NCI-H2196 (cell line): ENCODE measurements at regions not wholly inside any gene's neighbourhood (a gene's known extent, or its start where the extent isn't known, plus 50 kb on each side); places are given as distances from the start of the nearest gene placed in this dataset.
A peak's percentile ranks its signal among the peaks of the same experiment; 100 is the strongest.
"Not testable (repeated sequence)": the region's sequence is repeated elsewhere in the genome, so short reads cannot be mapped to it uniquely, and the experiment has no call there.

Source experiments
- DNase-seq: peaks from one replicate; lab custom pipeline; 2025; ENCODE audit not compliant: unreplicated experiment; lab: John Stamatoyannopoulos, UW

- DNase-seq, result no peak
These were observed 253.9 kb downstream of the OSR1 start for GRCh38 chr2:19104503-19104902.

GRCh38 chr2:19102696-19103423 lies 255.6 kb downstream of the OSR1 start:
- DNase-seq, result no peak

- DNase-seq, result no peak
These were observed 256.5 kb downstream of the OSR1 start for GRCh38 chr2:19101968-19102367.

GRCh38 chr2:19100570-19100969 lies 257.9 kb downstream of the OSR1 start:
- no peak for DNase-seq

GRCh38 chr2:19099181-19099580 lies 259.2 kb downstream of the OSR1 start:
- DNase-seq, result no peak

GRCh38 chr2:19098467-19099160 lies 259.8 kb downstream of the OSR1 start:
- no peak for DNase-seq

- DNase-seq, result not testable (repeated sequence)
These were observed 268.9 kb downstream of the OSR1 start for GRCh38 chr2:19089476-19089875.

- DNase-seq, result no peak
These were observed 272.2 kb downstream of the OSR1 start for GRCh38 chr2:19086231-19086651.

GRCh38 chr2:19078709-19079108 lies 279.7 kb downstream of the OSR1 start:
- DNase-seq, result no peak

- peak; percentile 78 for DNase-seq
These were observed 284.9 kb downstream of the OSR1 start for GRCh38 chr2:19073522-19073921.

- DNase-seq, result no peak
These were observed 286.3 kb downstream of the OSR1 start for GRCh38 chr2:19072161-19072560.

- DNase-seq, result no peak
These were observed 287.5 kb downstream of the OSR1 start for GRCh38 chr2:19070886-19071285.

GRCh38 chr2:19068206-19068605 lies 290.2 kb downstream of the OSR1 start:
- no peak for DNase-seq

GRCh38 chr2:19062370-19062769 lies 296.1 kb downstream of the OSR1 start:
- DNase-seq, result no peak

GRCh38 chr2:19059076-19059475 lies 299.3 kb downstream of the OSR1 start:
- DNase-seq, result no peak

- no peak for DNase-seq
These were observed 307.1 kb downstream of the OSR1 start for GRCh38 chr2:19051203-19051831.

- no peak for DNase-seq
These were observed 308.1 kb downstream of the OSR1 start for GRCh38 chr2:19050354-19050753.

GRCh38 chr2:19048593-19049266 lies 309.7 kb downstream of the OSR1 start:
- DNase-seq, result peak; percentile 88

GRCh38 chr2:19046986-19047780 lies 311.2 kb downstream of the OSR1 start:
- DNase-seq, result no peak

- DNase-seq, result no peak
These were observed 313.3 kb downstream of the OSR1 start for GRCh38 chr2:19045151-19045550.

- no peak for DNase-seq
These were observed 314.5 kb downstream of the OSR1 start for GRCh38 chr2:19043893-19044292.
